H9 (cell line): ENCODE measurements at regions not wholly inside any gene's neighbourhood (a gene's known extent, or its start where the extent isn't known, plus 50 kb on each side); places are given as distances from the start of the nearest gene placed in this dataset.

ENCODE experiments used
- DNase-seq: peaks from one replicate; pipeline ENCODE4 v3.0.0-alpha.2; 2017
- H2AFZ ChIP-seq: one replicate; pipeline ENCODE4 v1.6.1; 2013; ENCODE audit warnings: mild to moderate bottlenecking, low read length, control low read depth, moderate library complexity
- H2AK5ac ChIP-seq: 2 replicates; pipeline ENCODE4 v1.6.1; 2013; ENCODE audit warnings: low read length, control low read depth, mixed read lengths; ENCODE audit not compliant: insufficient read length
- H2BK120ac ChIP-seq: one replicate; pipeline ENCODE4 v1.6.1; 2013; ENCODE audit warnings: low read depth, mild to moderate bottlenecking, low read length, control low read depth, inconsistent platforms; ENCODE audit not compliant: poor library complexity, severe bottlenecking
- H2BK12ac ChIP-seq: 2 replicates; pipeline ENCODE4 v1.6.1; 2013; ENCODE audit warnings: low read length, control low read depth, mixed read lengths, low read depth; ENCODE audit not compliant: insufficient read length
- H2BK15ac ChIP-seq: 2 replicates; pipeline ENCODE4 v1.6.1; 2013; ENCODE audit warnings: low read depth, low read length, control low read depth
- H2BK20ac ChIP-seq: one replicate; pipeline ENCODE4 v1.6.1; 2013; ENCODE audit warnings: low read depth, mild to moderate bottlenecking, low read length, control low read depth, inconsistent platforms; ENCODE audit not compliant: poor library complexity, severe bottlenecking
- H2BK5ac ChIP-seq: 2 replicates; pipeline ENCODE4 v1.6.1; 2013; ENCODE audit warnings: low read length, control low read depth, mixed read lengths; ENCODE audit not compliant: insufficient read length
- H3K14ac ChIP-seq: 2 replicates; pipeline ENCODE4 v1.6.1; 2013; ENCODE audit warnings: low read length, control low read depth; ENCODE audit not compliant: insufficient read depth
- H3K18ac ChIP-seq: 2 replicates; pipeline ENCODE4 v1.6.1; 2013; ENCODE audit warnings: low read depth, mild to moderate bottlenecking, mixed read lengths, low read length, control low read depth; ENCODE audit not compliant: insufficient read length
- H3K23ac ChIP-seq: 2 replicates; pipeline ENCODE4 v1.6.1; 2013; ENCODE audit warnings: low read length, control low read depth, mixed read lengths, low read depth; ENCODE audit not compliant: insufficient read length
- H3K23me2 ChIP-seq: 2 replicates; pipeline ENCODE4 v1.6.1; 2013; ENCODE audit warnings: low read depth, mild to moderate bottlenecking, mixed read lengths, low read length, control low read depth; ENCODE audit not compliant: insufficient read length, poor library complexity, severe bottlenecking
- H3K27ac ChIP-seq: 2 replicates; pipeline ENCODE4 v1.5.1; 2013; ENCODE audit warnings: low read length, control low read depth, mixed read lengths, low read depth; ENCODE audit not compliant: insufficient read length
- H3K27me3 ChIP-seq: 2 replicates; pipeline ENCODE4 v1.6.1; 2013; ENCODE audit warnings: low read length, control low read depth, inconsistent platforms; ENCODE audit not compliant: insufficient read depth
- H3K4ac ChIP-seq: 2 replicates; pipeline ENCODE4 v1.6.1; 2013; ENCODE audit warnings: low read depth, mild to moderate bottlenecking, control low read depth, inconsistent platforms, low read length, moderate library complexity
- H3K4me1 ChIP-seq: 2 replicates; pipeline ENCODE4 v1.6.1; 2013; ENCODE audit warnings: low read length, control low read depth, inconsistent platforms; ENCODE audit not compliant: insufficient read depth
- H3K4me2 ChIP-seq: 2 replicates; pipeline ENCODE4 v1.6.1; 2013; ENCODE audit warnings: low read length, control low read depth, mixed read lengths; ENCODE audit not compliant: insufficient read length, insufficient read depth
- H3K56ac ChIP-seq: 2 replicates; pipeline ENCODE4 v1.6.1; 2013; ENCODE audit warnings: low read depth, mild to moderate bottlenecking, mixed read lengths, low read length, control low read depth; ENCODE audit not compliant: insufficient read length
- H3K79me1 ChIP-seq: 2 replicates; pipeline ENCODE4 v1.6.1; 2013; ENCODE audit warnings: low read depth, mild to moderate bottlenecking, moderate library complexity, low read length, control low read depth, inconsistent platforms; ENCODE audit not compliant: insufficient read depth, poor library complexity, severe bottlenecking
- H3K79me2 ChIP-seq: 2 replicates; pipeline ENCODE4 v1.6.1; 2013; ENCODE audit warnings: low read length, control low read depth, inconsistent platforms; ENCODE audit not compliant: insufficient read depth
- H3K9ac ChIP-seq: 2 replicates; pipeline ENCODE4 v1.6.1; 2013; ENCODE audit warnings: low read length, control low read depth, mixed read lengths; ENCODE audit not compliant: insufficient read length; ENCODE audit errors: extremely low read depth
- H3K9me3 ChIP-seq: one replicate; pipeline ENCODE4 v1.6.1; 2013; ENCODE audit warnings: low read depth, low read length, inconsistent platforms; ENCODE audit not compliant: control insufficient read depth
- H3T11ph ChIP-seq: one replicate; pipeline ENCODE4 v1.6.1; 2013; ENCODE audit warnings: mild to moderate bottlenecking, low read length, control low read depth, inconsistent platforms
- H4K20me1 ChIP-seq: one replicate; pipeline ENCODE4 v1.6.1; 2013; ENCODE audit not compliant: control insufficient read depth, insufficient read length, insufficient read depth
- H4K5ac ChIP-seq: 2 replicates; pipeline ENCODE4 v1.6.1; 2013; ENCODE audit warnings: low read depth, mild to moderate bottlenecking, mixed read lengths, low read length, control low read depth; ENCODE audit not compliant: insufficient read length
- H4K8ac ChIP-seq: replicated peaks from 2 replicates; pipeline ENCODE4 v1.6.1; 2013; ENCODE audit warnings: low read length, control low read depth, mixed read lengths, low read depth; ENCODE audit not compliant: insufficient read length
- H4K91ac ChIP-seq: 2 replicates; pipeline ENCODE4 v1.6.1; 2013; ENCODE audit warnings: low read depth, mild to moderate bottlenecking, moderate library complexity, mixed read lengths, low read length, control low read depth; ENCODE audit not compliant: insufficient read length
- H3K27ac Mint-ChIP-seq, 3 experiments: 2 replicates in 2 of 3; 3 replicates in 1 of 3; pipeline ENCODE4 v1.8.0; 2020 to 2021; ENCODE audit warnings: mixed read lengths in 3 of 3, mild to moderate bottlenecking in 1 of 3, moderate library complexity in 1 of 3
- H3K27me3 Mint-ChIP-seq: 2 replicates; pipeline ENCODE4 v1.8.0; 2021; ENCODE audit warnings: low read depth, mild to moderate bottlenecking, moderate library complexity, mixed read lengths
- H3K36me3 Mint-ChIP-seq, 3 experiments: 2 replicates in 2 of 3; 3 replicates in 1 of 3; pipeline ENCODE4 v1.8.0; 2020 to 2021; ENCODE audit warnings: low read depth in 3 of 3, mixed read lengths in 3 of 3; ENCODE audit not compliant: insufficient read depth in 1 of 3
- H3K4me1 Mint-ChIP-seq, 2 experiments: 2 replicates each; pipeline ENCODE4 v1.8.0; 2020; ENCODE audit warnings: mixed read lengths in 2 of 2
- H3K4me3 Mint-ChIP-seq, 2 experiments: 2 replicates in 1 of 2; 3 replicates in 1 of 2; pipeline ENCODE4 v1.8.0; 2020 to 2021; ENCODE audit warnings: mild to moderate bottlenecking in 2 of 2, mixed read lengths in 2 of 2, moderate library complexity in 1 of 2
- H3K9me3 Mint-ChIP-seq, 2 experiments: 2 replicates in 1 of 2; 3 replicates in 1 of 2; pipeline ENCODE4 v1.8.0; 2020; ENCODE audit warnings: mild to moderate bottlenecking in 2 of 2, mixed read lengths in 2 of 2, moderate library complexity in 1 of 2
- CTCF ChIP-seq: fragments of 200-600 bp; sonication (generic); conservative IDR thresholded peaks from 3 replicates; pipeline ENCODE4 v1.8.0; 2021; ENCODE audit warnings: antibody characterized with exemption, mild to moderate bottlenecking

GRCh38 chr5:53427965-53428364 is 52.5 kb upstream of the FST start:
- no peak overlapping the region for H2AFZ ChIP-seq
- peak overlapping the region in 1 of 3 experiments; percentile 56; a peak in 1 of 7 replicates for H3K27ac Mint-ChIP-seq
- H3K27me3 Mint-ChIP-seq = no peaks in the 10 kb centered on the region
- no peaks in the 10 kb centered on the region for H3K79me1 ChIP-seq
- no peaks in the 10 kb centered on the region for H3K4me1 ChIP-seq
- H4K20me1 ChIP-seq = no peaks in the 10 kb centered on the region
- H4K5ac ChIP-seq = no peak overlapping the region
- no peak overlapping the region for H2AK5ac ChIP-seq
- TF ChIP-seq CTCF = no peak
- no peak overlapping the region for H3K56ac ChIP-seq
- H3K9me3 Mint-ChIP-seq = no peaks in the 10 kb centered on the region; a peak in 1 of 5 replicates
- H2BK15ac ChIP-seq = no peak overlapping the region
- H3K79me2 ChIP-seq = no peaks in the 10 kb centered on the region
- H3T11ph ChIP-seq = no peak overlapping the region
- no peak overlapping the region for H4K91ac ChIP-seq
- no peak overlapping the region for H3K18ac ChIP-seq
- no peak overlapping the region for H2BK12ac ChIP-seq
- no peak overlapping the region for H3K23ac ChIP-seq
- no peak overlapping the region for H4K8ac ChIP-seq
- no peaks in the 10 kb centered on the region for H3K27me3 ChIP-seq
- H3K27ac ChIP-seq = no peak overlapping the region
- no peaks in the 10 kb centered on the region for H3K36me3 Mint-ChIP-seq
- no peak overlapping the region for H2BK20ac ChIP-seq
- H3K4ac ChIP-seq = no peak overlapping the region
- H3K9ac ChIP-seq = no peak overlapping the region
- H3K4me2 ChIP-seq = no peak overlapping the region
- H3K23me2 ChIP-seq = no peaks in the 10 kb centered on the region
- no peak for DNase-seq
- no peaks in the 10 kb centered on the region for H3K9me3 ChIP-seq
- H3K4me1 Mint-ChIP-seq = peaks cover 17 to 27% of the 10 kb centered on the region in 2 experiments
- no peak overlapping the region for H2BK120ac ChIP-seq
- H3K14ac ChIP-seq = no peak overlapping the region
- H3K4me3 Mint-ChIP-seq = no peak overlapping the region
- no peak overlapping the region for H2BK5ac ChIP-seq
